ENCODE measurements at regions not wholly inside any gene's neighbourhood (a gene's known extent, or its start where the extent isn't known, plus 50 kb on each side); places are given as distances from the start of the nearest gene placed in this dataset.
"Not testable (repeated sequence)": the region's sequence is repeated elsewhere in the genome, so short reads cannot be mapped to it uniquely, and the experiment has no call there.

- no peak for DNase-seq
Measured at GRCh38 chrX:63285375-63285774, 65.8 kb downstream of the SPIN4 start.

- no peak for DNase-seq
Measured at GRCh38 chrX:63284659-63285058, 66.5 kb downstream of the SPIN4 start.

GRCh38 chrX:63283348-63283747 lies 67.8 kb downstream of the SPIN4 start:
- DNase-seq: no peak

GRCh38 chrX:63282828-63283227 lies 68.3 kb downstream of the SPIN4 start:
- no peak for DNase-seq

- no peak for DNase-seq
Measured at GRCh38 chrX:63282077-63282476, 69.1 kb downstream of the SPIN4 start.

GRCh38 chrX:63281465-63281864 lies 69.7 kb downstream of the SPIN4 start:
- no peak for DNase-seq

GRCh38 chrX:63277394-63277793 lies 73.7 kb downstream of the SPIN4 start:
- not testable (repeated sequence) for DNase-seq

GRCh38 chrX:63275127-63275526 lies 76.0 kb downstream of the SPIN4 start:
- DNase-seq: peak; percentile 16 to 32

- no peak for DNase-seq
Measured at GRCh38 chrX:63270873-63271272, 80.3 kb downstream of the SPIN4 start.

GRCh38 chrX:63258144-63258543 lies 93.0 kb downstream of the SPIN4 start:
- no peak for DNase-seq

GRCh38 chrX:63250253-63250868 lies 100.8 kb downstream of the SPIN4 start:
- DNase-seq: peak; percentile 5 to 23

- DNase-seq: not testable (repeated sequence)
Measured at GRCh38 chrX:63242689-63243088, 108.4 kb downstream of the SPIN4 start.

- not testable (repeated sequence) for DNase-seq
Measured at GRCh38 chrX:63235963-63236362, 115.2 kb downstream of the SPIN4 start.

- not testable (repeated sequence) for DNase-seq
Measured at GRCh38 chrX:63233013-63233412, 118.1 kb downstream of the SPIN4 start.

GRCh38 chrX:63218202-63218601 lies 132.9 kb downstream of the SPIN4 start:
- not testable (repeated sequence) for DNase-seq

- DNase-seq: not testable (repeated sequence)
Measured at GRCh38 chrX:63217549-63217948, 133.6 kb downstream of the SPIN4 start.

- not testable (repeated sequence) for DNase-seq
Measured at GRCh38 chrX:63209645-63210044, 141.5 kb downstream of the SPIN4 start.

GRCh38 chrX:63209128-63209527 lies 142.0 kb downstream of the SPIN4 start:
- not testable (repeated sequence) for DNase-seq

GRCh38 chrX:63204266-63205074 lies 146.7 kb downstream of the SPIN4 start:
- DNase-seq: not testable (repeated sequence)

GRCh38 chrX:63201987-63202386 lies 149.1 kb downstream of the SPIN4 start:
- not testable (repeated sequence) for DNase-seq

GRCh38 chrX:63198693-63199092 lies 152.4 kb downstream of the SPIN4 start:
- not testable (repeated sequence) for DNase-seq

GRCh38 chrX:63192366-63193041 lies 158.6 kb downstream of the SPIN4 start:
- not testable (repeated sequence) for DNase-seq

- DNase-seq: no peak
Measured at GRCh38 chrX:63186137-63186536, 165.0 kb downstream of the SPIN4 start.

GRCh38 chrX:63179852-63180251 lies 171.3 kb downstream of the SPIN4 start:
- DNase-seq: not testable (repeated sequence)
